Heart right ventricle (tissue), 16 donors: ENCODE measurements at regions not wholly inside any gene's neighbourhood (a gene's known extent, or its start where the extent isn't known, plus 50 kb on each side); places are given as distances from the start of the nearest gene placed in this dataset.

Source experiments
- ATAC-seq, 8 donors: fragments of 200-7000 bp; cut with Tn5 transposase; one replicate each; pipeline ENCODE4 v1.9.1; 2020; ENCODE audit warnings: mild to moderate bottlenecking in 8 of 8, moderate library complexity in 8 of 8, moderate number of reproducible peaks in 1 of 8
- DNase-seq, 2 donors: peaks; one replicate each; pipeline ENCODE4 v3.0.0-alpha.2; 2020
- H3K27ac ChIP-seq, 10 donors: fragments of 200-600 bp; sonication (generic) in 2 of 10; one replicate each; pipeline versions ENCODE4 v1.5.0 to v1.8.0; 2020 to 2022; ENCODE audit warnings: mild to moderate bottlenecking in 3 of 10
- H3K27me3 ChIP-seq, 7 donors: fragments of 200-600 bp; one replicate each; pipeline ENCODE4 v1.8.0; 2021 to 2022; ENCODE audit warnings: mild to moderate bottlenecking in 2 of 7
- H3K36me3 ChIP-seq, 9 donors: fragments of 200-600 bp; sonication (generic) in 1 of 9; one replicate each; pipeline versions ENCODE4 v1.5.0 to v1.8.0; 2020 to 2022; ENCODE audit warnings: mild to moderate bottlenecking in 2 of 9
- H3K4me1 ChIP-seq, 9 donors: fragments of 200-600 bp; sonication (generic) in 1 of 9; one replicate each; pipeline versions ENCODE4 v1.5.0 to v1.8.0; 2020 to 2022; ENCODE audit warnings: mild to moderate bottlenecking in 4 of 9
- H3K4me3 ChIP-seq, 10 donors: fragments of 200-600 bp; sonication (generic) in 2 of 10; one replicate each; pipeline versions ENCODE4 v1.5.0 to v1.8.0; 2020 to 2022; ENCODE audit warnings: mild to moderate bottlenecking in 7 of 10, moderate library complexity in 2 of 10
- H3K9me3 ChIP-seq, 11 donors: fragments of 200-600 bp in 10 of 11; sonication (generic) in 2 of 11; one replicate each; pipeline versions ENCODE4 v1.5.0 to v1.8.0; 2013 to 2022; ENCODE audit warnings: mild to moderate bottlenecking in 2 of 11, control low read depth in 1 of 11, moderate library complexity in 1 of 11
- WGBS, 2 donors: extraction: QIAGEN DNeasy Blood & Tissue Kit; methylation state at CpG; one replicate each; pipeline ENCODE4 v1.1.7; 2013; ENCODE audit warnings: inconsistent platforms in 1 of 2; 5-methylcytosine and 5-hydroxymethylcytosine counted together
- intact Hi-C, 10 donors: fragments of 100-400 bp; cut with DNase I; formaldehyde crosslinking; loops; one replicate each; pipeline versions ENCODE4 v1.11.1 to v1.14.2; 2022
- TF ChIP-seq, protein P1 (sequence below), 9 donors: fragments of 200-600 bp; sonication (generic) in 2 of 9; IDR thresholded peaks; one replicate each; pipeline versions ENCODE4 v1.5.0 to v1.8.0; 2021 to 2022; ENCODE audit warnings: antibody characterized with exemption in 9 of 9, mild to moderate bottlenecking in 5 of 9, moderate library complexity in 1 of 9
- donor health status: Arrhythmogenic right ventricular cardiomyopathy.
- donor health status: ischemic (EF 13 %, LVEDD 7.1; RV severe dilation, severe dysfunction).
- donor health status: healthy with polysubstance abuse.
- donor health status: DM: no; HTN: yes; CAD: no.
- donor health status: DM: no; HTN: no; CAD: no.
- donor health status: ischemic (EF 25% LVEDD 6.9; RV normal size, moderate dysfunction).
- donor health status: ischemic (EF 25% LVEDD 5.7; RV mildly dilated, moderate dysfunction).
- donor health status: healthy.
- donor health status: DM: yes; HTN: yes; CAD: no.
- donor health status: Ischemic cardiomyopathy.
- donor health status: ischemic (EF 35%, LVEDD 5.7; RV mildly dilated, moderate dysfunction).
- donor health status: nonischemic (EF 11% LVEDD 7.7; RV severe dilation, severe dysfunction).
- donor health status: DM: yes; HTN: yes; CAD: no.
- donor health status: PGD.
- donor health status: ischemic (EF 29% LVEDD 5.4; RV normal size, mild dysfunction).
- donor health status: nonischemic (EF 23%, LVEDD 6.1; RV moderate dilation, normal function).

DNA sequence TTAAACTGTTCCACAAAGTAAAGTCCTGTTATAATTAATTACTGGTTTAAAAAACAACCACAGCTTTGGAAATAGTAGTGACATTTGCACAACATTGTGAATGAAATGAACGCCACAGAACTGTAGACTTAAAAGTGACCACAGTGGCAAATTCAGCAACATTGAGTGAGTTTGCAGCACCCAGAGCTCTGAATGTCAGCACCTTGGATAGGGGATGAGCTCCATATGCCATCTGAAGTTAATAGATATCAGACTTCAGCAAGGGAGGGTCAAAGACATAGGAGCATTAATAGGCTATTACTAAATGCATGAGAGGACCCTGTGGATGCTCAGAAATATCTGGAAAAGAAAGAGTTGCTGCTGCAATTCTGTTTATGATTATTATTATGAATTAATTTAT lies 55.3 kb upstream of the KCNIP4 start:
- TF ChIP-seq, protein P1, sequence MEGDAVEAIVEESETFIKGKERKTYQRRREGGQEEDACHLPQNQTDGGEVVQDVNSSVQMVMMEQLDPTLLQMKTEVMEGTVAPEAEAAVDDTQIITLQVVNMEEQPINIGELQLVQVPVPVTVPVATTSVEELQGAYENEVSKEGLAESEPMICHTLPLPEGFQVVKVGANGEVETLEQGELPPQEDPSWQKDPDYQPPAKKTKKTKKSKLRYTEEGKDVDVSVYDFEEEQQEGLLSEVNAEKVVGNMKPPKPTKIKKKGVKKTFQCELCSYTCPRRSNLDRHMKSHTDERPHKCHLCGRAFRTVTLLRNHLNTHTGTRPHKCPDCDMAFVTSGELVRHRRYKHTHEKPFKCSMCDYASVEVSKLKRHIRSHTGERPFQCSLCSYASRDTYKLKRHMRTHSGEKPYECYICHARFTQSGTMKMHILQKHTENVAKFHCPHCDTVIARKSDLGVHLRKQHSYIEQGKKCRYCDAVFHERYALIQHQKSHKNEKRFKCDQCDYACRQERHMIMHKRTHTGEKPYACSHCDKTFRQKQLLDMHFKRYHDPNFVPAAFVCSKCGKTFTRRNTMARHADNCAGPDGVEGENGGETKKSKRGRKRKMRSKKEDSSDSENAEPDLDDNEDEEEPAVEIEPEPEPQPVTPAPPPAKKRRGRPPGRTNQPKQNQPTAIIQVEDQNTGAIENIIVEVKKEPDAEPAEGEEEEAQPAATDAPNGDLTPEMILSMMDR (IDR thresholded peaks at IDR 0.05) = no peak
- H3K4me3 ChIP-seq = no peak overlapping the region
- no peaks in the 10 kb centered on the region for H3K4me1 ChIP-seq
- H3K27me3 ChIP-seq = no peaks in the 10 kb centered on the region
- no peaks in the 10 kb centered on the region for H3K36me3 ChIP-seq
- peaks cover 0 to 17% (median 0%) of the 10 kb centered on the region in 11 donors for H3K9me3 ChIP-seq
- ATAC-seq (no peak), DNase-seq (no peak)
- intact Hi-C loops = no loop called here
- no peak overlapping the region for H3K27ac ChIP-seq
- WGBS, 2 donors = 54 to 63% methylated on average over 1 of the region's 1 CpG
